Endothelial cell of umbilical vein (primary cell): ENCODE measurements at regions not wholly inside any gene's neighbourhood (a gene's known extent, or its start where the extent isn't known, plus 50 kb on each side); places are given as distances from the start of the nearest gene placed in this dataset.
A peak's percentile ranks its signal among the peaks of the same experiment; 100 is the strongest.
"Not testable (repeated sequence)": the region's sequence is repeated elsewhere in the genome, so short reads cannot be mapped to it uniquely, and the experiment has no call there.

Experiments
- BruUV-seq: library from RNA; stranded (reverse); fragments of 400-500 nt; replicated peaks from 2 replicates; lab custom pipeline; 2021; lab: Mats Ljungman, UMichigan
- CTCF ChIA-PET: fragments of 300-600, 350-600 bp; sonication (Branson Sonifier 250); formaldehyde crosslinking; loops from one replicate; lab custom pipeline; 2021; ENCODE audit warnings: antibody characterized with exemption, inconsistent platforms; lab: Charles Lee
- POLR2A ChIA-PET: fragments of 300-600, 350-600 bp; sonication (Branson Sonifier 250); formaldehyde crosslinking; loops from one replicate; lab custom pipeline; 2021; ENCODE audit warnings: antibody characterized with exemption, inconsistent platforms; lab: Charles Lee
- DNase-seq: peaks from one replicate; pipeline ENCODE4 v3.0.0-alpha.2; 2011; ENCODE audit warnings: low read depth, low spot score
- FAIRE-seq: peaks from 2 replicates; lab custom pipeline; 2011; peaks lifted over from hg19 to GRCh38; lab: Jason Lieb, UNC
- H2AFZ ChIP-seq: 2 replicates; pipeline ENCODE4 v1.6.0; 2012; ENCODE audit warnings: low read depth, low read length, control low read depth, inconsistent platforms
- H3K27ac ChIP-seq: 2 replicates; pipeline ENCODE4 v1.5.1; 2011; ENCODE audit warnings: low read depth, mild to moderate bottlenecking, control low read depth, low read length, moderate library complexity; ENCODE audit not compliant: insufficient read depth
- H3K27me3 ChIP-seq, 2 experiments: 2 replicates each; pipeline versions ENCODE4 v1.6.0 to v1.6.1; 2011; ENCODE audit warnings: low read length in 2 of 2, mixed read lengths in 1 of 2; ENCODE audit not compliant: control insufficient read depth in 2 of 2, insufficient read depth in 2 of 2
- H3K36me3 ChIP-seq, 2 experiments: 2 replicates in 1 of 2; 3 replicates in 1 of 2; pipeline ENCODE4 v1.5.1; 2011; ENCODE audit warnings: low read length in 2 of 2, mild to moderate bottlenecking in 1 of 2, moderate library complexity in 1 of 2; ENCODE audit not compliant: control insufficient read depth in 2 of 2, insufficient read depth in 2 of 2; ENCODE audit errors: extremely low read depth in 1 of 2
- H3K4me1 ChIP-seq: 3 replicates; pipeline ENCODE4 v1.5.1; 2011; ENCODE audit warnings: mild to moderate bottlenecking, low read length; ENCODE audit not compliant: control insufficient read depth, insufficient read depth; ENCODE audit errors: extremely low read depth
- H3K4me2 ChIP-seq: 2 replicates; pipeline ENCODE4 v1.6.1; 2011; ENCODE audit warnings: low read length, control low read depth, mixed read lengths; ENCODE audit not compliant: insufficient read depth
- H3K4me3 ChIP-seq, 3 experiments: fragments of 200-600 bp in 1 of 3; sonication (generic), shearing (Covaris generic) in 1 of 3; replicated peaks in 1 of 3; 2 replicates each; pipeline ENCODE4 v1.5.1; 2011 to 2016; ENCODE audit warnings: control low read depth in 3 of 3, low read length in 3 of 3, mild to moderate bottlenecking in 2 of 3, inconsistent platforms in 1 of 3, low read depth in 1 of 3, moderate library complexity in 1 of 3; ENCODE audit not compliant: insufficient read depth in 1 of 3
- H3K79me2 ChIP-seq: 2 replicates; pipeline ENCODE4 v1.6.0; 2012; ENCODE audit warnings: low read length, inconsistent platforms; ENCODE audit not compliant: control insufficient read depth, insufficient read depth
- H3K9ac ChIP-seq: replicated peaks from 2 replicates; pipeline ENCODE3; 2011; ENCODE audit warnings: low read length, control low read depth; ENCODE audit not compliant: insufficient read depth; ENCODE audit errors: extremely low read depth
- H3K9me1 ChIP-seq: replicated peaks from 3 replicates; pipeline ENCODE4 v1.6.0; 2011; ENCODE audit warnings: mild to moderate bottlenecking, low read length; ENCODE audit not compliant: control insufficient read depth, insufficient read depth; ENCODE audit errors: extremely low read depth
- H3K9me3 ChIP-seq: replicated peaks from 2 replicates; pipeline ENCODE4 v1.5.1; 2012; ENCODE audit warnings: low read length, inconsistent platforms; ENCODE audit not compliant: control insufficient read depth, insufficient read depth
- H4K20me1 ChIP-seq: replicated peaks from 2 replicates; pipeline ENCODE3; 2011; ENCODE audit warnings: mild to moderate bottlenecking, low read length; ENCODE audit not compliant: control insufficient read depth, insufficient read depth; ENCODE audit errors: extremely low read depth
- CTCF ChIP-seq, 2 donors: IDR thresholded peaks; 1 replicate in 1 of 2; 2 replicates in 1 of 2; pipeline ENCODE4 v1.5.1; 2011; ENCODE audit warnings: low read length in 2 of 2, mild to moderate bottlenecking in 2 of 2, moderate library complexity in 2 of 2, control low read depth in 1 of 2, inconsistent platforms in 1 of 2, low read depth in 1 of 2; ENCODE audit not compliant: insufficient read depth in 1 of 2; ENCODE audit errors: extremely low read depth in 1 of 2
- EZH2 ChIP-seq: IDR thresholded peaks from 2 replicates; pipeline ENCODE4 v1.6.1; 2012; ENCODE audit warnings: borderline replicate concordance, low read depth, mild to moderate bottlenecking, moderate library complexity, low read length, inconsistent platforms; ENCODE audit not compliant: severe bottlenecking
- FOS ChIP-seq: IDR thresholded peaks from 2 replicates; pipeline ENCODE4 v1.6.1; 2011; ENCODE audit warnings: mild to moderate bottlenecking, low read length, moderate library complexity, borderline replicate concordance; ENCODE audit not compliant: insufficient read depth
- GATA2 ChIP-seq: IDR thresholded peaks from 2 replicates; pipeline ENCODE4 v1.7.0; 2011; ENCODE audit warnings: low read depth, mild to moderate bottlenecking, moderate library complexity, mixed read lengths, low read length; ENCODE audit not compliant: insufficient read length, insufficient read depth
- JUN ChIP-seq: IDR thresholded peaks from 2 replicates; pipeline ENCODE4 v1.6.1; 2011; ENCODE audit warnings: borderline replicate concordance, low read depth; ENCODE audit not compliant: insufficient read length, insufficient read depth
- MAX ChIP-seq: IDR thresholded peaks from 2 replicates; pipeline ENCODE4 v1.6.1; 2011; ENCODE audit not compliant: insufficient read depth, insufficient read length
- MYC ChIP-seq: IDR thresholded peaks from one replicate; pipeline ENCODE4 v1.6.1; 2011; ENCODE audit warnings: mild to moderate bottlenecking, low read depth, low read length
- POLR2A ChIP-seq: IDR thresholded peaks from 2 replicates; pipeline ENCODE4 v1.6.1; 2012; ENCODE audit warnings: low read depth, mild to moderate bottlenecking, control low read depth, low read length
- POLR2AphosphoS5 ChIP-seq: IDR thresholded peaks from 2 replicates; pipeline ENCODE4 v1.6.1; 2012; ENCODE audit warnings: low read depth, mild to moderate bottlenecking, control low read depth, low read length, moderate library complexity; ENCODE audit not compliant: insufficient read depth
- dilution Hi-C: fragments of 300-500 bp; cut with MboI; formaldehyde crosslinking; loops from one replicate; pipeline ENCODE4 v1.15.0; 2019; ENCODE audit warnings: low sequenced_read_pairs; ENCODE audit not compliant: extremely low pct_ligation_motif_present
- intact Hi-C: fragments of 100-400 bp; cut with micrococcal nuclease; formaldehyde crosslinking; loops from one replicate; pipeline ENCODE4 v1.10.0; 2022

- intact Hi-C loops (no loop called here), dilution Hi-C loops (no loop called here)
- FAIRE-seq (no peak), DNase-seq (peak; percentile 39)
- no peak overlapping the region for H3K9ac ChIP-seq
- TF ChIP-seq EZH2 (no peak), JUN (no peak), CTCF (IDR thresholded peaks at IDR 0.05; ENCODE audit: extremely low read depth in 1 of 2, insufficient read depth in 1 of 2, low read depth in 1 of 2, low read length in 2 of 2) (no peak), POLR2AphosphoS5 (no peak), GATA2 (no peak), FOS (no peak), MYC (no peak), MAX (no peak), POLR2A (no peak)
- CTCF ChIA-PET = interaction anchor here (0.7 to 1.4 kb wide), 8 partner anchors 8 to 538 kb away, joined by 3 to 8 read pairs (median 3); no protein-coding TSS in a partner anchor
- no peak overlapping the region for H3K4me3 ChIP-seq
- no peak overlapping the region for H2AFZ ChIP-seq
- H3K9me1 ChIP-seq = no peaks in the 10 kb centered on the region
- no TSS peak for BruUV-seq
- no peak overlapping the region for H3K4me2 ChIP-seq
- H4K20me1 ChIP-seq = no peaks in the 10 kb centered on the region
- no peaks in the 10 kb centered on the region for H3K4me1 ChIP-seq
- no peaks in the 10 kb centered on the region for H3K27me3 ChIP-seq
- H3K27ac ChIP-seq = no peak overlapping the region
- H3K36me3 ChIP-seq = no peaks in the 10 kb centered on the region
- H3K9me3 ChIP-seq = no peaks in the 10 kb centered on the region
- POLR2A ChIA-PET = no interaction called here
- no peaks in the 10 kb centered on the region for H3K79me2 ChIP-seq
These were observed 189.4 kb upstream of the AHR start for GRCh38 chr7:17109020-17109419.

GRCh38 chr7:17113770-17114169 is 184.7 kb upstream of the AHR start:
- BruUV-seq, H3K4me3 ChIP-seq, POLR2A ChIA-PET, H3K9me1 ChIP-seq, H3K9ac ChIP-seq, H4K20me1 ChIP-seq, intact Hi-C loops, H3K27ac ChIP-seq, H3K4me2 ChIP-seq, H3K36me3 ChIP-seq, H3K27me3 ChIP-seq, H3K9me3 ChIP-seq, dilution Hi-C loops, H2AFZ ChIP-seq, DNase-seq, H3K79me2 ChIP-seq, FAIRE-seq: not testable (repeated sequence)
- CTCF ChIA-PET = interaction anchor here (1.5 kb wide), 1 partner anchor 10 kb away, joined by 4 read pairs; no protein-coding TSS in a partner anchor
- H3K4me1 ChIP-seq = peaks cover 11% of the 10 kb centered on the region
